Fibroblast of gingiva (primary cell): ENCODE measurements at regions not wholly inside any gene's neighbourhood (a gene's known extent, or its start where the extent isn't known, plus 50 kb on each side); places are given as distances from the start of the nearest gene placed in this dataset.
A peak's percentile ranks its signal among the peaks of the same experiment; 100 is the strongest.

Source experiments
- DNase-seq: peaks from one replicate; pipeline ENCODE4 v3.0.0-alpha.2; 2011; ENCODE audit warnings: low read depth

DNA sequence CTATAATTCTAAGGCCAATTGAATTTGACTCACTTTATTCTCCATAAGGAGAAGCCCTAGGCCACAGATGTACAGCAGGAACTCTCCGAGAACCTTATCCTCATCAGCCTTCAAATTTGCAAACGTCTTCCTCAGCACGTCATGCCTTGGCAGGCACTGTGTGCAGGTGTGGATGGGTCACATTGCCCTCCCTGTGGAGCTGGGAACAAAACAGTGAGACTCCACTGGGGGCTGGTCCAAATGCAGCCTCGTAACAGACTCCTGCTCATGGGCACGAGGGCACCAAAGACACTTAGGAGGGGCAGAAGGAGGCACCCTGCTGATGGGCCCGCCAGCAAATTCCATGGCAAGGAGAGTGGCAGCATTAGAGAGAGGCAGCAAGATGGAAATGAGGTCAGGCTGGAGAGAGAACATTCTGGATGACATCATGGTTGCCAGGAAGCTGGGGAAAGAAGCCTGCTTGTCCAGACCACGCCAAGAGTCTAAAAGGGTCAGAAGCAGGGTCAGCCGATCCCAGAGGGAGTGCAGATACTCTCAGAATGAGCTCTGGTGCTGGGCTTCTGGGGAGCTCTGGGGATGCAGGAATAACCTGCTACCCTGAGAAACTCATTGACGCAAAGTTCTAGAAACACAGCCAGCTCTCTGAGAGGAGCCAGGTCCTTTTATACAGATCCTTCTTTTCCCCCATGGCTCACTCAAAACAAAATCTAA lies 242.2 kb downstream of the B3GLCT start:
- no peak for DNase-seq

GRCh38 chr13:31442571-31442970 lies 242.8 kb downstream of the B3GLCT start:
- no peak for DNase-seq

- DNase-seq, result no peak
Measured at GRCh38 chr13:31444266-31444856, 244.6 kb downstream of the B3GLCT start.

DNA sequence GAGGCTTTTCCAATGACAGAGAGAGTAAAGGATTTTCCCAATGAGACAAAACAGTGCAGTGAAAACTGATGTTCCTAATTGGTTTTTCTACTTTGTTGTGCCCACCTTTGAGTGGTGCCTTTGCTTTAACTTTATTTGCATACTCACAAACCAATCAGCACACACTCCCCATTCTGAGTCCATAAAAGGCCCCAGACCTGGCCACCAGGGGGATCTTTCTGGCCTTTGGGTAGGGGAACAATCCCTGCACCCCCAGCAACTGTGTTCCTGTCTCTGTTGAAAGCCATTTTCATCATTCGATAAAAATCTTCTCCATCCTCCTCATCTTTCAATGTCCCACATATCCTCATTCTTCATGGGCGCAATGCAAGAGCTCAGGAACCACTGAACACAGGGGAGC lies 252.8 kb downstream of the B3GLCT start:
- no peak for DNase-seq

GRCh38 chr13:31455581-31455980 lies 255.8 kb downstream of the B3GLCT start:
- no peak for DNase-seq

DNA sequence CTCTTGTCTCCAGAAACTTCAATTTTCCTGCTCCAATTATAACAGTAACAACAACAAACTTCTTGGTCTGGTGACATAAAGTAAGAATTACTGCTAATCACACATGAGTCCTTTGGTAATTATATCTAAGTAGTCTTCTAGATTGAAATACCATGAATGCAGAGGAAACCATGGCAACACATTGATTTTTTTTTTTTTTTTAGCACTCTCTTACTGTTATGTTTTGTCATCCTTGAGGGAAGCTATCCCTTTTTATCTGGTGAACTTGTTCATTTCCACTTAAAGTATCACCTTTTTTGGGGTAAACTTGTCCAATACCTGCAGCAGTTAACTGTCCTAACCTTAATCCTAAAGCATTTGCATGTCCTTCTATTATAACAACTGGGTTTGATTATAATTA lies 256.3 kb downstream of the B3GLCT start:
- no peak for DNase-seq

GRCh38 chr13:31460061-31460460 lies 260.3 kb downstream of the B3GLCT start:
- no peak for DNase-seq

GRCh38 chr13:31461923-31462322 lies 262.1 kb downstream of the B3GLCT start:
- no peak for DNase-seq

DNA sequence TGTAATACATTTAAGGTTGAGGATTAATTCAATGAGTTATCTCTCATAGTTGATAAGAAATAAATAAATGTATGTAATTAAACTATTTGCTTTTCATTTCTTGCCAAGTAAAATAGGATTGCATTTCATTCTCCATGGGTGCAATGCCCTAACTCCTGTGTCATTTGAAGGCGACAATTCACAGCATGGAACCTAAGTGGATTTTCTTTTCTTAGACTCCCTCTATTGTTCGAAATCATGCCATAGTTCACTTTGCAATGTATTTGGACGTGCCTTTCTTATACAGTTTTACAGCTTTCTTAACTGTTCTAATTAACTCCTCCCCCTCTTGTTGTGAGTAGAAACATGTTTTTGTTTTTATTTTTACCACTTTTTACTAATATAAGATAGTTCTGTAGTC lies 263.0 kb downstream of the B3GLCT start:
- no peak for DNase-seq

GRCh38 chr13:31468114-31468902 lies 268.5 kb downstream of the B3GLCT start:
- no peak for DNase-seq

DNA sequence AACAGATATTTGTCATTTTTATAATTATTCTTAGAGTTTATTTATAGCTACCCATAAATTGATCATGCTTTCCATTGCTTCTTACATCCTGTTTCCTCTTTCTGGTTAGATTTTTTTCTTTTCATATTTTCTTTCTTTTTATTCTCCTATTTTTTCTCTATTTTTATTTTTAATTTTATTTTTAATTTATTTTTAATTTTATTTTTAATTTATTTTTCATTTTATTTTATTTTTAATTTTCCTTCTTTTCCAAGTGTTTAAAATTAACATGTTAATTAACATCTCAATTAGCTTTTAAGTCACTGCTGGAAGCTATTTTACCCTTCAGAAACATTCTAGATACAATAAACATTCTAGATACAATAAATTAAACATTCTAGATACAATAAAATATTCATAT lies 269.6 kb downstream of the B3GLCT start:
- DNase-seq, result no peak

DNA sequence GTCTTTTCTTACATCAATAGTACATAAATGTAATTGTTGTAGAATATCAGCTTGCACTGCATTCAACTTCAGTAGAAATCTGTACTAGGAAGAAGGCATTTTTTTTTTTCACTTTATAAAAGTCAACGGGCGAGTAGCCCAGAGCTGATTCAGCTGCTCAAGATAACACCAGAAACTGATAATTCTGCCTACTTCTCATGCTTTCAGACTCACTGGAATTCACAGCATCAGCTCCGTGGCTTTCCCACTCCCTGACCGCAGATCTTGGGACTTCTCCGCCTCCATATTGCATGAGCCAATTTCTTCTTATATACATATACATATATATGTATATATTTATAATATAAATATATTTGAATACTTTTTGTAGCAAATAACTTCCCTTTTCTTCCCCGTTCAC lies 263.1 kb upstream of the RXFP2 start:
- DNase-seq, result peak; percentile 10

GRCh38 chr13:31476753-31477152 lies 262.6 kb upstream of the RXFP2 start:
- no peak for DNase-seq

- peak; percentile 58 for DNase-seq
Measured at GRCh38 chr13:31477961-31478360, 261.4 kb upstream of the RXFP2 start.

GRCh38 chr13:31485183-31485582 lies 254.1 kb upstream of the RXFP2 start:
- DNase-seq, result peak; percentile 65

GRCh38 chr13:31485651-31486051 lies 253.7 kb upstream of the RXFP2 start:
- peak; percentile 44 for DNase-seq

GRCh38 chr13:31495336-31495735 lies 244.0 kb upstream of the RXFP2 start:
- DNase-seq, result no peak

- DNase-seq, result no peak
Measured at GRCh38 chr13:31499274-31499673, 240.1 kb upstream of the RXFP2 start.

- DNase-seq, result no peak
Measured at GRCh38 chr13:31503626-31504025, 235.7 kb upstream of the RXFP2 start.

- DNase-seq, result no peak
Measured at GRCh38 chr13:31504918-31505317, 234.4 kb upstream of the RXFP2 start.

- no peak for DNase-seq
Measured at GRCh38 chr13:31512331-31512730, 227.0 kb upstream of the RXFP2 start.

DNA sequence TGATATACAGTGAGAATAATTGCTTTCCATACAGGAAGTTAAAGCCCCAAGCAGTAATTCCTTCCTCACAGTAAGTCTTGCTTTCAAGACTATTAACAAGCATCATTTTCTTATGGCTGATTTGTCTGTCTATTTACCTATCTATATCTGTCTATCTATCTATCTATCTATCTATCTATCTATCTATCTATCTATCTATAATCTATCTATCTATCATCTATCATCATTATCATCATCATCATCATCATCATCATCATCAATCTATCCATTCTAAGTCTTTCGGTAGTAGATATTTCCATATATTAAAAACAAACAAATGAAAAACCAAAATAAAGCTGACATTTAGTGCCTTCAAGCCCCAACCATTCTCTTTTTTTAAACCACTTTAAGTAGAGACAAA lies 224.4 kb upstream of the RXFP2 start:
- no peak for DNase-seq

DNA sequence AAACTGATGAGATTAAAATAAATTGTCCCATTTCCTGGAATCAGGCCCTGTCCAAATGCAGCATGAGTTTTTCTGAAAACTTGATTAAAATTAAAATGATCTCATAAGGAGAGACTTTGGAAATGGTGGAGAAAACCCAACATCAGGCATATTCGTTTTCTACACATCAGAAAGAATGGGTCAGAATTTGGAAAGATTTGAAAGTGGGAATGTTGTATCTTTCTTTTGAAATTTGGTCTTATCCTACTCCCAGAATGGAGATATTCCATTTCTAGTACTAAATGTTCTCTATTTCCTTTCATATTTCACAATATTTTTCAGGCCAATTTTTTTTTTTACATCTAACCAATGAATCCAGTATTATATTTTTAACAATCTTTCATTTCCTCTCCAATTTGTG lies 223.9 kb upstream of the RXFP2 start:
- DNase-seq, result no peak
